CD4-positive, alpha-beta memory T cell (primary cell): ENCODE measurements at regions not wholly inside any gene's neighbourhood (a gene's known extent, or its start where the extent isn't known, plus 50 kb on each side); places are given as distances from the start of the nearest gene placed in this dataset.

Source experiments
- CTCF ChIA-PET: fragments of 350-600 bp; sonication (Branson Sonifier 250); formaldehyde crosslinking; loops from one replicate; lab custom pipeline; 2021; ENCODE audit warnings: inconsistent platforms; ENCODE audit not compliant: partially characterized antibody; lab: Charles Lee
- POLR2A ChIA-PET: fragments of 350-600 bp; sonication (Branson Sonifier 250); formaldehyde crosslinking; loops from one replicate; lab custom pipeline; 2021; ENCODE audit not compliant: partially characterized antibody; lab: Charles Lee
- DNase-seq, 5 donors: peaks; one replicate each; pipeline versions ENCODE4 v3.0.0 to v3.0.0-alpha.2; 2020 to 2022; ENCODE audit warnings: mixed read lengths in 1 of 5
- H3K27ac ChIP-seq: one replicate; pipeline ENCODE4 v1.7.0; 2013; ENCODE audit warnings: low read depth, low read length
- H3K27me3 ChIP-seq: 2 replicates; pipeline ENCODE4 v1.7.0; 2013; ENCODE audit warnings: mild to moderate bottlenecking, low read length, moderate library complexity; ENCODE audit not compliant: insufficient read depth
- H3K36me3 ChIP-seq: 2 replicates; pipeline ENCODE4 v1.7.0; 2013; ENCODE audit warnings: mild to moderate bottlenecking, low read length, moderate library complexity; ENCODE audit not compliant: insufficient read depth
- H3K4me1 ChIP-seq: 2 replicates; pipeline ENCODE4 v1.7.0; 2013; ENCODE audit warnings: mild to moderate bottlenecking, low read length, moderate library complexity; ENCODE audit not compliant: insufficient read depth
- H3K4me3 ChIP-seq, 2 donors: one replicate each; pipeline ENCODE4 v1.7.0; 2013; ENCODE audit warnings: low read length in 2 of 2, mild to moderate bottlenecking in 1 of 2
- H3K9me3 ChIP-seq, 2 donors: one replicate each; pipeline ENCODE4 v1.7.0; 2013; ENCODE audit warnings: low read length in 2 of 2, control low read depth in 1 of 2; ENCODE audit not compliant: control insufficient read depth in 1 of 2
- H3K27ac Mint-ChIP-seq, 7 donors: one replicate each; pipeline ENCODE4 v1.8.0; 2020 to 2021; ENCODE audit warnings: mixed read lengths in 7 of 7, mild to moderate bottlenecking in 6 of 7, inconsistent platforms in 3 of 7, moderate library complexity in 3 of 7
- H3K27me3 Mint-ChIP-seq, 2 donors: one replicate each; pipeline ENCODE4 v1.8.0; 2020 to 2021; ENCODE audit warnings: mixed read lengths in 2 of 2
- H3K36me3 Mint-ChIP-seq, 2 donors: one replicate each; pipeline ENCODE4 v1.8.0; 2020 to 2021; ENCODE audit warnings: mixed read lengths in 2 of 2, inconsistent platforms in 1 of 2, mild to moderate bottlenecking in 1 of 2
- H3K4me1 Mint-ChIP-seq, 4 donors: one replicate each; pipeline ENCODE4 v1.8.0; 2020 to 2021; ENCODE audit warnings: mixed read lengths in 4 of 4, mild to moderate bottlenecking in 1 of 4
- H3K4me3 Mint-ChIP-seq, 8 donors: one replicate each; pipeline ENCODE4 v1.8.0; 2020 to 2021; ENCODE audit warnings: mixed read lengths in 8 of 8, mild to moderate bottlenecking in 7 of 8, moderate library complexity in 6 of 8, inconsistent platforms in 3 of 8
- H3K9me3 Mint-ChIP-seq, 8 donors: one replicate each; pipeline ENCODE4 v1.8.0; 2020 to 2021; ENCODE audit warnings: mixed read lengths in 8 of 8, mild to moderate bottlenecking in 5 of 8, inconsistent platforms in 3 of 8, moderate library complexity in 1 of 8
- intact Hi-C: fragments of 100-400 bp; cut with micrococcal nuclease; formaldehyde crosslinking; loops from one replicate; pipeline ENCODE4 v1.15.1; 2023

- H3K27me3 Mint-ChIP-seq = peaks cover 2 to 3% of the 10 kb centered on the region in 2 donors
- no peak for DNase-seq
- Histone ChIP-seq H3K9me3 (no peaks in the 10 kb centered on the region), H3K36me3 (no peaks in the 10 kb centered on the region), H3K4me3 (no peak overlapping the region), H3K4me1 (no peaks in the 10 kb centered on the region), H3K27ac (no peak overlapping the region), H3K27me3 (no peaks in the 10 kb centered on the region)
- POLR2A ChIA-PET = no interaction called here
- no peaks in the 10 kb centered on the region for H3K36me3 Mint-ChIP-seq
- H3K9me3 Mint-ChIP-seq = peaks cover 0 to 3% (median 0%) of the 10 kb centered on the region in 8 donors
- H3K4me1 Mint-ChIP-seq = no peaks in the 10 kb centered on the region
- CTCF ChIA-PET = no interaction called here
- no peak overlapping the region for H3K27ac Mint-ChIP-seq
- intact Hi-C loops = no loop called here
- no peak overlapping the region for H3K4me3 Mint-ChIP-seq
These were observed 204.8 kb upstream of the LDB2 start for GRCh38 chr4:17103231-17103630.

GRCh38 chr4:17098996-17099395 is 200.6 kb upstream of the LDB2 start:
- no peaks in the 10 kb centered on the region for H3K4me1 ChIP-seq
- no peak overlapping the region for H3K4me3 Mint-ChIP-seq
- intact Hi-C loops = no loop called here
- no peak overlapping the region for H3K4me3 ChIP-seq
- POLR2A ChIA-PET = no interaction called here
- H3K27me3 ChIP-seq = no peaks in the 10 kb centered on the region
- H3K4me1 Mint-ChIP-seq = no peaks in the 10 kb centered on the region
- no peaks in the 10 kb centered on the region for H3K9me3 ChIP-seq
- no peak overlapping the region for H3K27ac Mint-ChIP-seq
- H3K27ac ChIP-seq = no peak overlapping the region
- H3K9me3 Mint-ChIP-seq = peaks cover 0 to 3% (median 0%) of the 10 kb centered on the region in 8 donors
- H3K36me3 Mint-ChIP-seq = no peaks in the 10 kb centered on the region
- H3K27me3 Mint-ChIP-seq = peaks cover 3 to 5% of the 10 kb centered on the region in 2 donors
- CTCF ChIA-PET = no interaction called here
- DNase-seq = no peak
- no peaks in the 10 kb centered on the region for H3K36me3 ChIP-seq

- no peak overlapping the region for H3K4me3 Mint-ChIP-seq
- no peak for DNase-seq
- Histone ChIP-seq H3K4me3 (no peak overlapping the region), H3K36me3 (no peaks in the 10 kb centered on the region), H3K27ac (no peak overlapping the region), H3K27me3 (no peaks in the 10 kb centered on the region), H3K4me1 (no peaks in the 10 kb centered on the region), H3K9me3 (no peaks in the 10 kb centered on the region)
- no peaks in the 10 kb centered on the region for H3K36me3 Mint-ChIP-seq
- POLR2A ChIA-PET = no interaction called here
- no peak overlapping the region for H3K27ac Mint-ChIP-seq
- intact Hi-C loops = no loop called here
- H3K9me3 Mint-ChIP-seq = peaks cover 0 to 3% (median 0%) of the 10 kb centered on the region in 8 donors
- H3K27me3 Mint-ChIP-seq = peaks cover 3 to 5% of the 10 kb centered on the region in 2 donors
- H3K4me1 Mint-ChIP-seq = no peaks in the 10 kb centered on the region
- CTCF ChIA-PET = no interaction called here
These were observed 200.0 kb upstream of the LDB2 start for GRCh38 chr4:17098401-17098800.

- intact Hi-C loops = no loop called here
These were observed 198.9 kb upstream of the LDB2 start for GRCh38 chr4:17097362-17097761.

GRCh38 chr4:17096692-17097091 is 198.2 kb upstream of the LDB2 start:
- Mint-ChIP-seq H3K9me3 (peaks cover 0 to 3% (median 0%) of the 10 kb centered on the region in 8 donors), H3K4me1 (no peaks in the 10 kb centered on the region), H3K27ac (no peak overlapping the region), H3K27me3 (peaks cover 3 to 4% of the 10 kb centered on the region in 2 donors), H3K4me3 (no peak overlapping the region), H3K36me3 (no peaks in the 10 kb centered on the region)
- Histone ChIP-seq H3K27ac (no peak overlapping the region), H3K4me1 (no peaks in the 10 kb centered on the region), H3K27me3 (no peaks in the 10 kb centered on the region), H3K4me3 (no peak overlapping the region), H3K36me3 (no peaks in the 10 kb centered on the region), H3K9me3 (no peaks in the 10 kb centered on the region)
- CTCF ChIA-PET = no interaction called here
- DNase-seq = no peak
- intact Hi-C loops = no loop called here
- POLR2A ChIA-PET = no interaction called here

More at GRCh38 chr4:17097362-17097761, 198.9 kb upstream of the LDB2 start:
- ChIA-PET CTCF (interaction anchor here (0.6 kb wide), 1 partner anchor 1968 kb away, joined by 3 read pairs; no protein-coding TSS in a partner anchor), POLR2A (interaction anchor here (0.6 kb wide), 1 partner anchor 1521 kb away, joined by 3 read pairs; no protein-coding TSS in a partner anchor)
- Histone ChIP-seq H3K27ac (no peak overlapping the region), H3K4me3 (no peak overlapping the region), H3K4me1 (no peaks in the 10 kb centered on the region), H3K27me3 (no peaks in the 10 kb centered on the region), H3K36me3 (no peaks in the 10 kb centered on the region), H3K9me3 (no peaks in the 10 kb centered on the region)
- Mint-ChIP-seq H3K4me3 (no peak overlapping the region), H3K9me3 (peaks cover 0 to 3% (median 0%) of the 10 kb centered on the region in 8 donors), H3K27me3 (peaks cover 3 to 5% of the 10 kb centered on the region in 2 donors), H3K27ac (no peak overlapping the region), H3K4me1 (no peaks in the 10 kb centered on the region), H3K36me3 (no peaks in the 10 kb centered on the region)
- DNase-seq = no peak

- Histone ChIP-seq H3K36me3 (no peaks in the 10 kb centered on the region), H3K4me1 (no peaks in the 10 kb centered on the region), H3K27ac (no peak overlapping the region), H3K4me3 (no peak overlapping the region), H3K9me3 (no peaks in the 10 kb centered on the region), H3K27me3 (no peaks in the 10 kb centered on the region)
- Mint-ChIP-seq H3K27ac (no peak overlapping the region), H3K4me1 (no peaks in the 10 kb centered on the region), H3K36me3 (no peaks in the 10 kb centered on the region), H3K27me3 (peaks cover 0 to 4% of the 10 kb centered on the region in 2 donors), H3K4me3 (no peak overlapping the region), H3K9me3 (peaks cover 0 to under 1% (median 0%) of the 10 kb centered on the region in 8 donors)
- intact Hi-C loops = no loop called here
- no peak for DNase-seq
- CTCF ChIA-PET = no interaction called here
- POLR2A ChIA-PET = no interaction called here
These were observed 197.3 kb upstream of the LDB2 start for GRCh38 chr4:17095771-17096170.

GRCh38 chr4:17094876-17095210 is 196.4 kb upstream of the LDB2 start:
- no peaks in the 10 kb centered on the region for H3K4me1 Mint-ChIP-seq
- POLR2A ChIA-PET = no interaction called here
- H3K27ac Mint-ChIP-seq = no peak overlapping the region

More at GRCh38 chr4:17094876-17095210, 196.4 kb upstream of the LDB2 start:
- Histone ChIP-seq H3K9me3 (no peaks in the 10 kb centered on the region), H3K4me1 (no peaks in the 10 kb centered on the region), H3K27ac (no peak overlapping the region), H3K4me3 (no peak overlapping the region), H3K27me3 (no peaks in the 10 kb centered on the region), H3K36me3 (no peaks in the 10 kb centered on the region)
- H3K36me3 Mint-ChIP-seq = no peaks in the 10 kb centered on the region
- DNase-seq = no peak
- CTCF ChIA-PET = no interaction called here
- no peaks in the 10 kb centered on the region for H3K9me3 Mint-ChIP-seq
- H3K27me3 Mint-ChIP-seq = peaks cover 0 to 4% of the 10 kb centered on the region in 2 donors
- intact Hi-C loops = no loop called here
- H3K4me3 Mint-ChIP-seq = no peak overlapping the region
